BLaER1 treated with 17β-estradiol and CSF1 and Interleukin-3, amounts not matched to agents 10 nM and 100 nM (cell line): ENCODE measurements at regions not wholly inside any gene's neighbourhood (a gene's known extent, or its start where the extent isn't known, plus 50 kb on each side); places are given as distances from the start of the nearest gene placed in this dataset.
"Not testable (repeated sequence)": the region's sequence is repeated elsewhere in the genome, so short reads cannot be mapped to it uniquely, and the experiment has no call there.

ENCODE experiments used
- H3K27ac ChIP-seq, 11 experiments: shearing (Covaris generic); formaldehyde crosslinking; 2 replicates each; pipeline ENCODE4 v1.8.1; 2022
- H3K27me3 ChIP-seq, 11 experiments: shearing (Covaris generic); formaldehyde crosslinking; 2 replicates each; pipeline ENCODE4 v1.8.1; 2022
- H3K36me3 ChIP-seq, 11 experiments: shearing (Covaris generic); formaldehyde crosslinking; 2 replicates each; pipeline ENCODE4 v1.8.1; 2022
- H3K4me1 ChIP-seq, 10 experiments: shearing (Covaris generic); formaldehyde crosslinking; 2 replicates each; pipeline ENCODE4 v1.8.1; 2022
- H3K4me2 ChIP-seq, 11 experiments: shearing (Covaris generic); formaldehyde crosslinking; 2 replicates each; pipeline ENCODE4 v1.8.1; 2022
- H3K4me3 ChIP-seq, 10 experiments: shearing (Covaris generic); formaldehyde crosslinking; 2 replicates each; pipeline ENCODE4 v1.8.1; 2022
- H3K9ac ChIP-seq, 11 experiments: shearing (Covaris generic); formaldehyde crosslinking; 2 replicates each; pipeline ENCODE4 v1.8.1; 2022
- H3K9me3 ChIP-seq, 11 experiments: shearing (Covaris generic); formaldehyde crosslinking; replicated peaks in 1 of 11; 2 replicates each; pipeline ENCODE4 v1.8.1; 2022
- H4K20me1 ChIP-seq, 11 experiments: shearing (Covaris generic); formaldehyde crosslinking; 2 replicates each; pipeline ENCODE4 v1.8.1; 2022
- Cebpa-rat ChIP-seq, 11 experiments: shearing (Covaris generic); IDR thresholded peaks; 2 replicates each; pipeline ENCODE4 v1.8.1; 2022

GRCh38 chr12:34405286-34406227 lies 383.3 kb downstream of the ALG10 start:
- H3K27me3 ChIP-seq, result no peaks in the 10 kb centered on the region
- no peaks in the 10 kb centered on the region for H4K20me1 ChIP-seq
- H3K27ac ChIP-seq, result no peak overlapping the region
- H3K4me2 ChIP-seq, result no peak overlapping the region
- H3K9ac ChIP-seq, result no peak overlapping the region
- no peak for TF ChIP-seq Cebpa-rat (IDR thresholded peaks at IDR 0.05)
- no peak overlapping the region for H3K4me3 ChIP-seq
- peaks cover 0 to 13% (median 3%) of the 10 kb centered on the region in 10 experiments; a peak in 6 of 20 replicates for H3K4me1 ChIP-seq
- H3K36me3 ChIP-seq, result no peaks in the 10 kb centered on the region
- peaks cover 96 to 100% (median 99%) of the 10 kb centered on the region in 11 experiments for H3K9me3 ChIP-seq

GRCh38 chr12:34406228-34406995 lies 384.1 kb downstream of the ALG10 start:
- no peaks in the 10 kb centered on the region for H4K20me1 ChIP-seq
- H3K27ac ChIP-seq, result no peak overlapping the region
- no peaks in the 10 kb centered on the region for H3K27me3 ChIP-seq
- no peak overlapping the region for H3K9ac ChIP-seq
- no peak for TF ChIP-seq Cebpa-rat (IDR thresholded peaks at IDR 0.05)
- no peaks in the 10 kb centered on the region for H3K36me3 ChIP-seq
- H3K4me1 ChIP-seq, result peaks cover 0 to 6% (median 1%) of the 10 kb centered on the region in 10 experiments; a peak in 6 of 20 replicates
- H3K4me2 ChIP-seq, result no peak overlapping the region
- H3K9me3 ChIP-seq, result peaks cover 98 to 100% (median 100%) of the 10 kb centered on the region in 11 experiments
- H3K4me3 ChIP-seq, result no peak overlapping the region

DNA sequence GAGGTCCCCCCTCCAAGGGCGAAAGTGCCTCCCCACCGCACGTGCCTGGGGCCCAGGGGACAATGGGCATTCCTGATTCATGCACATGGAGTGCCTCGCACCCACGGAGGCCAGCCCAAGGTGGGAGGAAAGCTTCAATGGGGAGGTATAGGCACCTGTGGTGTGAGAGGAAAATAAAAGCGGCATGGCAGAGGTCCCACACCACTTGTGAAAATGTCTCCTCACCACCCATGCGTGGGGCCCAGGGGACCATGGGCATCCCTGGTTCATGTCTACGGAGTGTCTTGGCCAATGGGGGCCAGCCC lies 384.7 kb downstream of the ALG10 start:
- Histone ChIP-seq H3K4me1 (peaks cover 0 to under 1% (median 0%) of the 10 kb centered on the region in 10 experiments; a peak in 3 of 20 replicates), H3K9ac (no peak overlapping the region), H3K4me3 (no peak overlapping the region), H3K9me3 (peaks cover 98 to 100% (median 100%) of the 10 kb centered on the region in 11 experiments), H3K27ac (no peak overlapping the region), H3K36me3 (no peaks in the 10 kb centered on the region), H4K20me1 (no peaks in the 10 kb centered on the region), H3K27me3 (no peaks in the 10 kb centered on the region), H3K4me2 (no peak overlapping the region)
- no peak for TF ChIP-seq Cebpa-rat (IDR thresholded peaks at IDR 0.05)

DNA sequence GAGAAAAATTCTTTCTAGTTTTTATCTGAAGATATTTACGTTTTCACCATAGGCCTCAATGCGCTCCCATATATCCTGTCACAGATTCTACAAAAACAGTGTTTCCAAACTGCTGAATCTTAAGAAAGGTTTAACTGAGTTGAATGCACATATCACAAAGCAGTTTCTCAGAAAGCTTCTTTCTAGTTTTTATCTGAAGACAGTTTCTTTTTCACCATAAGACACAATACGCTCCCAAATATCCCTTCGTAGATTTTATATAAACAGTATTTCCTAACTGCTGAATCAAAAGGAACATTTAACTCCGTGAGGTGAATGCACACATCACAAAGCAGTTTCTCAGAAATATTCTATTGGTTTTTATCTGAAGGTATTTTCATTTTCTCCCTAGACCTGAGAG lies 385.5 kb downstream of the ALG10 start:
- H3K9ac ChIP-seq, result no peak overlapping the region
- H3K36me3 ChIP-seq, result no peaks in the 10 kb centered on the region
- H3K4me3 ChIP-seq, result no peak overlapping the region
- no peaks in the 10 kb centered on the region for H4K20me1 ChIP-seq
- peaks cover 98 to 100% (median 100%) of the 10 kb centered on the region in 11 experiments for H3K9me3 ChIP-seq
- H3K4me1 ChIP-seq, result no peaks in the 10 kb centered on the region
- no peak overlapping the region for H3K27ac ChIP-seq
- H3K4me2 ChIP-seq, result no peak overlapping the region
- TF ChIP-seq Cebpa-rat (IDR thresholded peaks at IDR 0.05), result no peak
- no peaks in the 10 kb centered on the region for H3K27me3 ChIP-seq

DNA sequence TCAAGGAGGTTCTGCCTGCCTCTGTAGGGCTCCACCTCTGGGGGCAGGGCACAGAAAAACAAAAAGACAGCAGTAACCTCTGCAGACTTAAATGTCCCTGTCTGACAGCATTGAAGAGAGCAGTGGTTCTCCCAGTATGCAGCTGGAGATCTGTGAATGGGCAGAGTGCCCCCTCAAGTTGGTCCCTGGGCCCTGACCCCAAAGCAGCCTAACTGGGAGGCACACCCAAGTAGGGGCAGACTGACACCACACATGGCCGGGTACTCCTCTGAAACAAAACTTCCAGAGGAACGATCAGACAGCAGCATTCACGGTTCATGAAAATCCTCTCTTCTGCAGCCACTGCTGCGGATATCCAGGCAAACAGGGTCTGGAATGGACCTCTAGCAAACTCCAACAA lies 409.2 kb downstream of the ALG10 start:
- peaks cover 8 to 44% (median 28%) of the 10 kb centered on the region in 11 experiments; a peak in 17 of 22 replicates for H3K9me3 ChIP-seq
- not testable (repeated sequence) for H3K4me3 ChIP-seq, H3K4me2 ChIP-seq, H3K36me3 ChIP-seq, H3K9ac ChIP-seq, H4K20me1 ChIP-seq, H3K27ac ChIP-seq, H3K27me3 ChIP-seq, H3K4me1 ChIP-seq
